ENCODE measurements at regions not wholly inside any gene's neighbourhood (a gene's known extent, or its start where the extent isn't known, plus 50 kb on each side); places are given as distances from the start of the nearest gene placed in this dataset.

DNA sequence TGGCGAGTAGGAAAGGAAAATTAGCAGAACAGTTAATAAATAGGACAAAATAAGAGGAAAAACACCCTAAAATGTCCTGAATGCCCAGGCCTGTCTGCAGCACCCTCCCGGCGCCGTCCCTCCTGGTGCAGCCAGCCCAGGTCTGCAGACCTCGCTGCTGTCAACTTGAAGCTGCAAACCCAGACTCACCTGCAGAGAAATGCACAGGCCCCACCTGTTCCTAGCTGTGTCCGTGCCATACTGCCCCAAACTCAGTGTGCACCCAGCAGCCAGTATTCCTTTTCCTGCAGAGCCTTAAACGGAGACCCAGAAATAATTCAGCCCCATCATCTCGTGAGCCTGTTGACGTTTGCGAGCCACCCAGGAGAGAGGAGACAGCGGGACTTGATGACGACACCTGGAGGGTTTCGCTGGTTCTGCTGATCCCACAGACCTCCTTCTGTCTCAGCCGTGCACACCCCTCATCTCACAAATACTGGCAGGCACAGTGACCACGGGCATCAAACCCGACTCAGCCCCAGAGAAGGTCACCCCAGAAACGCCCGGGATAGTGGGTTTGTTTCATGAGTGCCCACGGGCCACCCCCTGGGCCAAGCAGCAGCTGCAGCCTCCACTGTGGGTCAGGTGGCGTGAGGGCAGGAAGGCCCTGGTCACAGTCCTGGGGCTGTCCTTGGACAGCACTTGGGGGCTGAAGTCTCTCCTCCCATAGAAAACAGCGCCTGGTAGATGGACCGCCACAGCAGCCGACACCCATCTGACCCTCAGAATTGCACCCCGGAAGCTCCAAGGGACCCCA is 239.5 kb upstream of the SALL3 start:
- TF ChIP-seq, protein P1, sequence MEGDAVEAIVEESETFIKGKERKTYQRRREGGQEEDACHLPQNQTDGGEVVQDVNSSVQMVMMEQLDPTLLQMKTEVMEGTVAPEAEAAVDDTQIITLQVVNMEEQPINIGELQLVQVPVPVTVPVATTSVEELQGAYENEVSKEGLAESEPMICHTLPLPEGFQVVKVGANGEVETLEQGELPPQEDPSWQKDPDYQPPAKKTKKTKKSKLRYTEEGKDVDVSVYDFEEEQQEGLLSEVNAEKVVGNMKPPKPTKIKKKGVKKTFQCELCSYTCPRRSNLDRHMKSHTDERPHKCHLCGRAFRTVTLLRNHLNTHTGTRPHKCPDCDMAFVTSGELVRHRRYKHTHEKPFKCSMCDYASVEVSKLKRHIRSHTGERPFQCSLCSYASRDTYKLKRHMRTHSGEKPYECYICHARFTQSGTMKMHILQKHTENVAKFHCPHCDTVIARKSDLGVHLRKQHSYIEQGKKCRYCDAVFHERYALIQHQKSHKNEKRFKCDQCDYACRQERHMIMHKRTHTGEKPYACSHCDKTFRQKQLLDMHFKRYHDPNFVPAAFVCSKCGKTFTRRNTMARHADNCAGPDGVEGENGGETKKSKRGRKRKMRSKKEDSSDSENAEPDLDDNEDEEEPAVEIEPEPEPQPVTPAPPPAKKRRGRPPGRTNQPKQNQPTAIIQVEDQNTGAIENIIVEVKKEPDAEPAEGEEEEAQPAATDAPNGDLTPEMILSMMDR (IDR thresholded peaks at IDR 0.05 in 8 of 11, conservative IDR thresholded peaks at IDR 0.05 in 3 of 11) = no peak
- TF ChIP-seq POLR2A (IDR thresholded peaks at IDR 0.05) = no peak

All from spleen (tissue), 7 donors.